ENCODE measurements at regions not wholly inside any gene's neighbourhood (a gene's known extent, or its start where the extent isn't known, plus 50 kb on each side); places are given as distances from the start of the nearest gene placed in this dataset.

DNA sequence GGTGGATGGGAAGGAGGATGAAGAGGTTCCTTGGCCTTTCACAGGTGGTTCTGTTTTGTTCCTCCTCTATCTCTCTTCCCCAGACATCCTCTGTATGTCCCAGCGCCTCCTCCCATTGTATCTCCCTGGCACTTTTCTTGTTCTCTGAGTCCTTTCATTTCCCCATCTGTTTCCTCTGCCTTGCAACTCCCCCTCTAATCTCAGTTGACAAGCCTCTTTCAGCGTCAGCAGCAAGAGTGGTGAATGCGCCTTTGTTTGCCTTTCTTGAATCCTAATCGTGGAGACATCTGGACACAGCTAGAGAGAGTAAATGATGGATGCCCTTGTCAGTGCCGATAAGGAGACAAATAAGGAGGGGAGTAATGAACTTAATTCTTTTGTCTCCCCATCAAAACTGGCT is 167.0 kb downstream of the NDUFA10 start:
- DNase-seq (ENCODE audit: low spot score), result no peak

More for the DNA sequence above, 167.0 kb downstream of the NDUFA10 start:
- H3K79me2 ChIP-seq (replicated peaks; ENCODE audit: insufficient read depth), result no peaks in the 10 kb centered on the region
- no peak overlapping the region for H3K4me3 ChIP-seq
- H3K27me3 ChIP-seq (ENCODE audit: insufficient read depth), result no peaks in the 10 kb centered on the region
- H3K27ac ChIP-seq (ENCODE audit: low read depth), result no peak overlapping the region
- no peak overlapping the region for H3K27ac Mint-ChIP-seq
- ATAC-seq, result no peak
- H3K4me1 ChIP-seq (ENCODE audit: insufficient read depth), result no peaks in the 10 kb centered on the region
- H3K9me3 Mint-ChIP-seq, result peaks cover 20% of the 10 kb centered on the region
- H3K4me2 ChIP-seq, result no peak overlapping the region
- H3K4me1 Mint-ChIP-seq, result peaks cover 7% of the 10 kb centered on the region; the same call in 2 of the 3 replicates
- H3K36me3 ChIP-seq (ENCODE audit: insufficient read depth), result no peaks in the 10 kb centered on the region
- no peaks in the 10 kb centered on the region for H3F3A ChIP-seq (replicated peaks; ENCODE audit: low read depth)
- no peak overlapping the region for H3K4me3 Mint-ChIP-seq
- peaks cover 5% of the 10 kb centered on the region for H3K27me3 Mint-ChIP-seq (ENCODE audit: insufficient read depth, low read depth, poor library complexity)
- no peaks in the 10 kb centered on the region for H3K9me2 ChIP-seq (ENCODE audit: insufficient read depth)
- TF ChIP-seq ZNF114 (CRISPR knock-in tag; IDR thresholded peaks at IDR 0.05) (no peak), ZNF331 (CRISPR knock-in tag; IDR thresholded peaks at IDR 0.05; ENCODE audit: low read depth) (no peak), POLR2AphosphoS5 (IDR thresholded peaks at IDR 0.05; ENCODE audit: low read depth) (no peak), JUNB (IDR thresholded peaks at IDR 0.05; ENCODE audit: unreplicated experiment) (no peak), CREB1 (CRISPR knock-in tag; IDR thresholded peaks at IDR 0.05; ENCODE audit: low read depth) (no peak), NANOG (IDR thresholded peaks at IDR 0.05; ENCODE audit: borderline replicate concordance) (no peak)
- TF ChIP-seq, protein P1, sequence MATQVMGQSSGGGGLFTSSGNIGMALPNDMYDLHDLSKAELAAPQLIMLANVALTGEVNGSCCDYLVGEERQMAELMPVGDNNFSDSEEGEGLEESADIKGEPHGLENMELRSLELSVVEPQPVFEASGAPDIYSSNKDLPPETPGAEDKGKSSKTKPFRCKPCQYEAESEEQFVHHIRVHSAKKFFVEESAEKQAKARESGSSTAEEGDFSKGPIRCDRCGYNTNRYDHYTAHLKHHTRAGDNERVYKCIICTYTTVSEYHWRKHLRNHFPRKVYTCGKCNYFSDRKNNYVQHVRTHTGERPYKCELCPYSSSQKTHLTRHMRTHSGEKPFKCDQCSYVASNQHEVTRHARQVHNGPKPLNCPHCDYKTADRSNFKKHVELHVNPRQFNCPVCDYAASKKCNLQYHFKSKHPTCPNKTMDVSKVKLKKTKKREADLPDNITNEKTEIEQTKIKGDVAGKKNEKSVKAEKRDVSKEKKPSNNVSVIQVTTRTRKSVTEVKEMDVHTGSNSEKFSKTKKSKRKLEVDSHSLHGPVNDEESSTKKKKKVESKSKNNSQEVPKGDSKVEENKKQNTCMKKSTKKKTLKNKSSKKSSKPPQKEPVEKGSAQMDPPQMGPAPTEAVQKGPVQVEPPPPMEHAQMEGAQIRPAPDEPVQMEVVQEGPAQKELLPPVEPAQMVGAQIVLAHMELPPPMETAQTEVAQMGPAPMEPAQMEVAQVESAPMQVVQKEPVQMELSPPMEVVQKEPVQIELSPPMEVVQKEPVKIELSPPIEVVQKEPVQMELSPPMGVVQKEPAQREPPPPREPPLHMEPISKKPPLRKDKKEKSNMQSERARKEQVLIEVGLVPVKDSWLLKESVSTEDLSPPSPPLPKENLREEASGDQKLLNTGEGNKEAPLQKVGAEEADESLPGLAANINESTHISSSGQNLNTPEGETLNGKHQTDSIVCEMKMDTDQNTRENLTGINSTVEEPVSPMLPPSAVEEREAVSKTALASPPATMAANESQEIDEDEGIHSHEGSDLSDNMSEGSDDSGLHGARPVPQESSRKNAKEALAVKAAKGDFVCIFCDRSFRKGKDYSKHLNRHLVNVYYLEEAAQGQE (IDR thresholded peaks at IDR 0.05; ENCODE audit: unreplicated experiment), result no peak
- TF ChIP-seq, protein P2, sequence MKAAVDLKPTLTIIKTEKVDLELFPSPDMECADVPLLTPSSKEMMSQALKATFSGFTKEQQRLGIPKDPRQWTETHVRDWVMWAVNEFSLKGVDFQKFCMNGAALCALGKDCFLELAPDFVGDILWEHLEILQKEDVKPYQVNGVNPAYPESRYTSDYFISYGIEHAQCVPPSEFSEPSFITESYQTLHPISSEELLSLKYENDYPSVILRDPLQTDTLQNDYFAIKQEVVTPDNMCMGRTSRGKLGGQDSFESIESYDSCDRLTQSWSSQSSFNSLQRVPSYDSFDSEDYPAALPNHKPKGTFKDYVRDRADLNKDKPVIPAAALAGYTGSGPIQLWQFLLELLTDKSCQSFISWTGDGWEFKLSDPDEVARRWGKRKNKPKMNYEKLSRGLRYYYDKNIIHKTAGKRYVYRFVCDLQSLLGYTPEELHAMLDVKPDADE (IDR thresholded peaks at IDR 0.05), result no peak
- TF ChIP-seq, protein P3, sequence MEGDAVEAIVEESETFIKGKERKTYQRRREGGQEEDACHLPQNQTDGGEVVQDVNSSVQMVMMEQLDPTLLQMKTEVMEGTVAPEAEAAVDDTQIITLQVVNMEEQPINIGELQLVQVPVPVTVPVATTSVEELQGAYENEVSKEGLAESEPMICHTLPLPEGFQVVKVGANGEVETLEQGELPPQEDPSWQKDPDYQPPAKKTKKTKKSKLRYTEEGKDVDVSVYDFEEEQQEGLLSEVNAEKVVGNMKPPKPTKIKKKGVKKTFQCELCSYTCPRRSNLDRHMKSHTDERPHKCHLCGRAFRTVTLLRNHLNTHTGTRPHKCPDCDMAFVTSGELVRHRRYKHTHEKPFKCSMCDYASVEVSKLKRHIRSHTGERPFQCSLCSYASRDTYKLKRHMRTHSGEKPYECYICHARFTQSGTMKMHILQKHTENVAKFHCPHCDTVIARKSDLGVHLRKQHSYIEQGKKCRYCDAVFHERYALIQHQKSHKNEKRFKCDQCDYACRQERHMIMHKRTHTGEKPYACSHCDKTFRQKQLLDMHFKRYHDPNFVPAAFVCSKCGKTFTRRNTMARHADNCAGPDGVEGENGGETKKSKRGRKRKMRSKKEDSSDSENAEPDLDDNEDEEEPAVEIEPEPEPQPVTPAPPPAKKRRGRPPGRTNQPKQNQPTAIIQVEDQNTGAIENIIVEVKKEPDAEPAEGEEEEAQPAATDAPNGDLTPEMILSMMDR (conservative IDR thresholded peaks at IDR 0.05; ENCODE audit: low read depth in 2 of 2), result no peak
- TF ChIP-seq, protein P4, sequence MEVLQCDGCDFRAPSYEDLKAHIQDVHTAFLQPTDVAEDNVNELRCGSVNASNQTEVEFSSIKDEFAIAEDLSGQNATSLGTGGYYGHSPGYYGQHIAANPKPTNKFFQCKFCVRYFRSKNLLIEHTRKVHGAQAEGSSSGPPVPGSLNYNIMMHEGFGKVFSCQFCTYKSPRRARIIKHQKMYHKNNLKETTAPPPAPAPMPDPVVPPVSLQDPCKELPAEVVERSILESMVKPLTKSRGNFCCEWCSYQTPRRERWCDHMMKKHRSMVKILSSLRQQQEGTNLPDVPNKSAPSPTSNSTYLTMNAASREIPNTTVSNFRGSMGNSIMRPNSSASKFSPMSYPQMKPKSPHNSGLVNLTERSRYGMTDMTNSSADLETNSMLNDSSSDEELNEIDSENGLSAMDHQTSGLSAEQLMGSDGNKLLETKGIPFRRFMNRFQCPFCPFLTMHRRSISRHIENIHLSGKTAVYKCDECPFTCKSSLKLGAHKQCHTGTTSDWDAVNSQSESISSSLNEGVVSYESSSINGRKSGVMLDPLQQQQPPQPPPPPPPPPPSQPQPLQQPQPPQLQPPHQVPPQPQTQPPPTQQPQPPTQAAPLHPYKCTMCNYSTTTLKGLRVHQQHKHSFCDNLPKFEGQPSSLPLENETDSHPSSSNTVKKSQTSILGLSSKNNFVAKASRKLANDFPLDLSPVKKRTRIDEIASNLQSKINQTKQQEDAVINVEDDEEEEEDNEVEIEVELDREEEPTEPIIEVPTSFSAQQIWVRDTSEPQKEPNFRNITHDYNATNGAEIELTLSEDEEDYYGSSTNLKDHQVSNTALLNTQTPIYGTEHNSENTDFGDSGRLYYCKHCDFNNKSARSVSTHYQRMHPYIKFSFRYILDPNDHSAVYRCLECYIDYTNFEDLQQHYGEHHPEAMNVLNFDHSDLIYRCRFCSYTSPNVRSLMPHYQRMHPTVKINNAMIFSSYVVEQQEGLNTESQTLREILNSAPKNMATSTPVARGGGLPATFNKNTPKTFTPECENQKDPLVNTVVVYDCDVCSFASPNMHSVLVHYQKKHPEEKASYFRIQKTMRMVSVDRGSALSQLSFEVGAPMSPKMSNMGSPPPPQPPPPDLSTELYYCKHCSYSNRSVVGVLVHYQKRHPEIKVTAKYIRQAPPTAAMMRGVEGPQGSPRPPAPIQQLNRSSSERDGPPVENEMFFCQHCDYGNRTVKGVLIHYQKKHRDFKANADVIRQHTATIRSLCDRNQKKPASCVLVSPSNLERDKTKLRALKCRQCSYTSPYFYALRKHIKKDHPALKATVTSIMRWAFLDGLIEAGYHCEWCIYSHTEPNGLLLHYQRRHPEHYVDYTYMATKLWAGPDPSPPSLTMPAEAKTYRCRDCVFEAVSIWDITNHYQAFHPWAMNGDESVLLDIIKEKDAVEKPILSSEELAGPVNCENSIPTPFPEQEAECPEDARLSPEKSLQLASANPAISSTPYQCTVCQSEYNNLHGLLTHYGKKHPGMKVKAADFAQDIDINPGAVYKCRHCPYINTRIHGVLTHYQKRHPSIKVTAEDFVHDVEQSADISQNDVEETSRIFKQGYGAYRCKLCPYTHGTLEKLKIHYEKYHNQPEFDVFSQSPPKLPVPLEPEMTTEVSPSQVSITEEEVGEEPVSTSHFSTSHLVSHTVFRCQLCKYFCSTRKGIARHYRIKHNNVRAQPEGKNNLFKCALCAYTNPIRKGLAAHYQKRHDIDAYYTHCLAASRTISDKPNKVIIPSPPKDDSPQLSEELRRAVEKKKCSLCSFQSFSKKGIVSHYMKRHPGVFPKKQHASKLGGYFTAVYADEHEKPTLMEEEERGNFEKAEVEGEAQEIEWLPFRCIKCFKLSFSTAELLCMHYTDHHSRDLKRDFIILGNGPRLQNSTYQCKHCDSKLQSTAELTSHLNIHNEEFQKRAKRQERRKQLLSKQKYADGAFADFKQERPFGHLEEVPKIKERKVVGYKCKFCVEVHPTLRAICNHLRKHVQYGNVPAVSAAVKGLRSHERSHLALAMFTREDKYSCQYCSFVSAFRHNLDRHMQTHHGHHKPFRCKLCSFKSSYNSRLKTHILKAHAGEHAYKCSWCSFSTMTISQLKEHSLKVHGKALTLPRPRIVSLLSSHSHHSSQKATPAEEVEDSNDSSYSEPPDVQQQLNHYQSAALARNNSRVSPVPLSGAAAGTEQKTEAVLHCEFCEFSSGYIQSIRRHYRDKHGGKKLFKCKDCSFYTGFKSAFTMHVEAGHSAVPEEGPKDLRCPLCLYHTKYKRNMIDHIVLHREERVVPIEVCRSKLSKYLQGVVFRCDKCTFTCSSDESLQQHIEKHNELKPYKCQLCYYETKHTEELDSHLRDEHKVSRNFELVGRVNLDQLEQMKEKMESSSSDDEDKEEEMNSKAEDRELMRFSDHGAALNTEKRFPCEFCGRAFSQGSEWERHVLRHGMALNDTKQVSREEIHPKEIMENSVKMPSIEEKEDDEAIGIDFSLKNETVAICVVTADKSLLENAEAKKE (CRISPR knock-in tag; IDR thresholded peaks at IDR 0.05), result no peak
- H2AFZ ChIP-seq, result no peak overlapping the region
- H3K36me3 Mint-ChIP-seq (ENCODE audit: low read depth), result peaks cover 11% of the 10 kb centered on the region
- no peaks in the 10 kb centered on the region for H4K20me1 ChIP-seq (replicated peaks; ENCODE audit: insufficient read depth)
